GM19328 (cell line): ENCODE measurements at regions not wholly inside any gene's neighbourhood (a gene's known extent, or its start where the extent isn't known, plus 50 kb on each side); places are given as distances from the start of the nearest gene placed in this dataset.
"Not testable (repeated sequence)": the region's sequence is repeated elsewhere in the genome, so short reads cannot be mapped to it uniquely, and the experiment has no call there.

ENCODE experiments used
- ATAC-seq: cut with Tn5 transposase; IDR thresholded peaks from one replicate; pipeline ENCODE4 v1.9.1; 2021; ENCODE audit warnings: mild to moderate bottlenecking, moderate library complexity; ENCODE audit not compliant: unreplicated experiment

- ATAC-seq: no peak
These were observed 480.9 kb upstream of the TMEFF2 start for GRCh38 chr2:192675681-192676080.

- no peak for ATAC-seq
These were observed 474.9 kb upstream of the TMEFF2 start for GRCh38 chr2:192669505-192670091.

DNA sequence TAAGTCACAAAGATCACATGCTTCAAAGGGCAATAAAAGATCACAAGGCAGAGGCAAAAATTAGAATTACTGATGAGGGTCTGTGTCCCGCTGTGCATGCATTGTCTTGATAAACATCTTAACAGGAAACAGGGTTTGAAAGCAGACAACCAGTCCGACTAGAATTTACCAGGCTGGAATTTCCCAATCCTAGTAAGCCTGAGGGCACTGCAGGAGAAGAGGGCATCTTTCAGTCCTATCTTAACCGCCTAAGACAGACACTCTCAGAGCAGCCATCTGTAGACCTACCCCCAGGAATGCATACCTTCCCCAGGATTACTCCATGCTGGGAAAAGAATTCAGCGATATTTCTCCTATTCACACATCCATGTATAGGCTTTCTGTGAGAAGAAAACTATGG is 465.8 kb upstream of the TMEFF2 start:
- ATAC-seq: not testable (repeated sequence)

DNA sequence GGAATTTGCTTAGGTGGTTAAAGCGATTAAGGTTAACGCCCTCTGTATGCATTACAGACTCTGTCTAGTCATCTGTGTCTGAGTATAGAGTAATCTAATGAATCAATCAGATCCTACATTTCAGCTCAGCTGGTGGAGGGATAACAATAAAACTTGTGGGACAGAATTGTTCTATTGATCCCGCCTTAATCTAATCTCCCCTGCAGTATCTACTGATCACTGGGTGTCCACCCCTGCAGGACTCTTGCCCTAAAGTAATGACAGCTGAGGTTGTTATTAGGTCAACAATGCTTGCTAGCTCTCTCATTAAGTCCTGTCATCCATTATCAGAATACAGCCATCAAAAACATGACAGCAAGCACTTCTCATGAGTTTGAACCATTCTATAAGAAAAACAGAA is 462.6 kb upstream of the TMEFF2 start:
- no peak for ATAC-seq

GRCh38 chr2:192655916-192656315 is 461.2 kb upstream of the TMEFF2 start:
- ATAC-seq: no peak

- ATAC-seq: no peak
These were observed 451.3 kb upstream of the TMEFF2 start for GRCh38 chr2:192645811-192646598.

GRCh38 chr2:192634557-192634956 is 439.8 kb upstream of the TMEFF2 start:
- no peak for ATAC-seq

GRCh38 chr2:192628017-192628416 is 433.3 kb upstream of the TMEFF2 start:
- no peak for ATAC-seq

- ATAC-seq: no peak
These were observed 420.4 kb upstream of the TMEFF2 start for GRCh38 chr2:192615105-192615504.

DNA sequence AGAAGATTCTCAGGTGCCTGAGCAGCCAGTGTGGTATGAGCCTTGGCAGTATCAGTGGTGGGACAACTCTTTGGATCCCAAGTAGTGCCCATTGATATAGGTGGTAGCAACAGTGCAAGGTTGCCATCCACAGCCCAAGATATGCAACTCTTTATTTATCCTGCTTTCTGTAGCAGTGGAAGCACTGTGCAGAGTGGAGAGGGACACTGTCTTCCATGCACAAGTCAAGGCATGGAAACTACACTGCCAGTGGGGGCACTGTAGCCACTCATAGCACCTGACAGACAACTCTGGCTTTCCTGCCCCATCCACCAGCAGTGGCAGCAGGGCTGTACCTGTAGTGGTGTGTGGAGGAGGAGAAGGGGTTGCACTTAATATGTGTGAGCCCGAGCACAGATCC is 409.6 kb upstream of the TMEFF2 start:
- ATAC-seq: no peak

GRCh38 chr2:192598649-192599048 is 403.9 kb upstream of the TMEFF2 start:
- ATAC-seq: not testable (repeated sequence)

GRCh38 chr2:192593561-192593960 is 398.8 kb upstream of the TMEFF2 start:
- ATAC-seq: no peak

DNA sequence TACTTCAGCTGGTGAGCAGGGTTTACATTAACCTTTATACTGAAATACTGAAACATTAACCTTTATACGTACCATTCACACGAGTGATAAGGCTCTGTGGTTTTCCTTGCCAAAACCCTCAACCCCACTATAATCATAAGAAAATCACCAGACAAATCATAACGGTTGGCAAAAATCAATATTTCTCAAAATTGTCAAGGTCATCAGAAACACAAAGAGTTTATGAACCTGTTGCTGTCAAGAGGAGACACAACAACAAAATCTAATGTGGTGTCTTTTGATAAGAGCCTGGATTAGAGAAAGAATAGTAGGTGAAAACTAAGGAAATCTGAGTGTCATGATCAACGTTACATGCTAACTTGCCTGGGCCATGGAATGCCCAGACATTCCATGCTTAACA is 396.9 kb upstream of the TMEFF2 start:
- no peak for ATAC-seq

GRCh38 chr2:192585418-192585817 is 390.7 kb upstream of the TMEFF2 start:
- no peak for ATAC-seq

DNA sequence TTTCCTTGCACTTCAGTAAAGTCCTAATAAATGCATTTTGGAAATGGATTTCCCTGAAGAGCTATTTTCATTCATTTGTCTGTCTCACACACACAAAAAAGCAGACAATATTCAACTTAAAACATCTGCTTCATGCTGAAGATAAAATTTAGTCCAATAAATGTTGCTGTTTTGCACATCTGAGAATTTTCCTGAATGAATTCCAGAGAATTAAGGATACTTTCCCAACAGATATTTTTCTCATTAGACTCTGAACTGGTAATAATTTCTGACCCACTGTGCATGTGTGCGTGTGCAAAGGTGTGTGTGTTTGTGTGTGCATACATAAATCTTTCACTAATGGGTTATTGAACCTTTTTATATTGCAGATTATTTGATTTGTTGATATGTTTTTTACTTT is 390.2 kb upstream of the TMEFF2 start:
- no peak for ATAC-seq

- no peak for ATAC-seq
These were observed 385.4 kb upstream of the TMEFF2 start for GRCh38 chr2:192579965-192580700.

DNA sequence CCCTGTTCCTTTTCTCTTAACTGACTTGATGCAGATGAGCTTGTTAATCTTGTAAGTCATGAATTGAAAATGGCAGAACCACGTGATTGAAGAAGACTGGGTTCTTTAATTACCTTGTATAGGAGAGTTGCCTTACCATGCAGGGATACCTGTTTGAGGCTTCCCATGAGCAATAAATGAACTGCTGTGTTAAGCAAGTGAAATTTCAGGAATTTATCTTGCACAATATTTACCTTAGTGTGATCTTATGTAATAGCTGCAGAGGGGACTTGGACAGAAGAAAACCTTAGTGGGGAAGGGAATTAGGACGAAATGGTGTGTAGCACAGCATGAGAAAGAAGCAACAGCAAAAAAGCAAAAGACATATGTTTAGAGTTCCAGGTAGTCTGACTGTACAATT is 384.0 kb upstream of the TMEFF2 start:
- no peak for ATAC-seq

DNA sequence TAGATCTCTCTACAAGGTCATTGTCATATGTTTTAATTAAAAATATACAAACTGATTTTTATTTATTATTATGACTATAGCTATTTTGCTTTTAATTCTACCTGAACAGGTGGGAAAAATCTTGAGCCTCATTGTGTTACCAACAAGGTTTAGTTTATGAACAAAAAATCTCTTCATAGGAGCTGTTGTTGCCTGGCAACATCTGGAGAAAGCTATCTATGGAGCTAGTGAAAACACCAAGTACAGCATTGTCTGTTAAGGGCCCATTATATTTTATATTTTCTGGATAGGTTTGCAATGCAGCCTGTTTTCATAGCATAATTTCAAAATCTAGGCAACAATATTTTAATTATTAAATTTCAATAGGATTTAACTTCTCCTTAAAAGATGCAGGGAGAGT is 383.0 kb upstream of the TMEFF2 start:
- ATAC-seq: no peak

GRCh38 chr2:192574552-192574951 is 379.8 kb upstream of the TMEFF2 start:
- no peak for ATAC-seq

DNA sequence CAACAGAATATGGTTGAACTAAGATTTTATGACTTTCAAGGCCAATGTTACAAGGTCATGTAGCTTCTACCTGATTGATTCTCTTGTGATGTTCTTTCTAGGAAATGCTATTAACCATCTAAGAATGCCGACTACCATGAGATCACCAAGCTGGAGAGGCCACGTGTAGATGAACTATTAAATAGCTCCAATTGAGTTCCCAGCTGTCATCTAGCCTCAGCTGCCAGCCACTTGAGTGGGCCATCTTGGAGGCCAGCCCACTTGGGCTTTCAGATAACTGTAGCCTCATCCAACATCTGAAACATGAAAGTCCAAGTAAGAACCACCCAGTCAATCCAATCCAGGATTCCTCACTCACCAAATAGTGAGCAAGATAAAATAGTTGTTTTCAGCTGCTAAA is 376.9 kb upstream of the TMEFF2 start:
- ATAC-seq: no peak

DNA sequence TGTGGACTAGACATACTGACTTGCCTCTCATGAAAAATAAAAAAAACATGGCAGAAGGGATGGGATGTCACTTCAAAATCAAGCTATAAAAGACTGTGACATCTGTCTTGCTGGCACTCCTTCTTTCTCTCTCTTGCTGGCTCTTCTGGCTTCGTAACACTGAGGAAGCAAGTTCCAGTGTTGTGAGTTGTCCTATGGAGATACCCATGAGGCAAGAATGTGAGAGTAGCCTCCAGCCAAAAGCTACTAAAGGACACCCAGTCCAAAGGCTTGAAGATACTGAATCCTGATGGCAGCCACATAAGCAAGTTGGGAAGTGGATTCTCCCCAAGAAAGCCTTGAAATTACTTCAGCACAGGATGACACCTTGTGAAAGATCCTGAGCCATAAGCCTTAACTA is 376.1 kb upstream of the TMEFF2 start:
- no peak for ATAC-seq

DNA sequence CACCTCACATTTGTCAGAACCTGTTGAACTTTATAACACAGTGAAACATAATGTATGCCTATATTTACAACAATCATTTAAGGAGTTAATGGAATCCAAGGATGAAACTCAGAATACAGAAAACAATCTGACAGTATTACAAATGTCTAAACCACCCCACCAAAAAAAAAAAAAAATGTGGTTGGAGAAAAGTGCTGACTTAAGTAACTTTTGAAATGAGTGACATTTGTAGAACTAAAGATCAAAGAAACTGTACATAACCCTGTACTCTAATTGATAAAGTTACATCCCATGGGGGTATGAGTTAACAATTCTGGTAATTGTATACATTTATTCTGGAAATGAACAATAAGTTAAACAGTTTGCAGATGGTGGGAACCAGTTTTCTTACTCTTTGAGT is 372.1 kb upstream of the TMEFF2 start:
- no peak for ATAC-seq
